HEK293 (cell line): ENCODE measurements at regions not wholly inside any gene's neighbourhood (a gene's known extent, or its start where the extent isn't known, plus 50 kb on each side); places are given as distances from the start of the nearest gene placed in this dataset.

ENCODE experiments used
- PBX3 ChIP-seq: sonication (generic); formaldehyde crosslinking; IDR thresholded peaks from 2 replicates; pipeline ENCODE4 v1.8.1; 2022; ENCODE audit warnings: mild to moderate bottlenecking, moderate library complexity, missing genetic modification reagents
- ZBTB11 ChIP-seq: fragments of 450-650 bp; formaldehyde crosslinking; conservative IDR thresholded peaks from 2 replicates; pipeline ENCODE4 v1.5.1; 2016; ENCODE audit warnings: low read depth, missing biosample characterization, missing genetic modification characterization
- ZFP69B ChIP-seq: fragments of 450-650 bp; formaldehyde crosslinking; IDR thresholded peaks from 2 replicates; pipeline ENCODE4 v1.5.1; 2016; ENCODE audit warnings: missing biosample characterization, missing genetic modification characterization

- no peak for TF ChIP-seq ZBTB11 (tag by site-specific recombination)
- no peak for TF ChIP-seq PBX3 (CRISPR knock-in tag)
- no peak for TF ChIP-seq ZFP69B (tag by site-specific recombination)
Measured at GRCh38 chr1:55519276-55519675, 304.1 kb upstream of the USP24 start.
